NCI-H524 (cell line): ENCODE measurements at regions not wholly inside any gene's neighbourhood (a gene's known extent, or its start where the extent isn't known, plus 50 kb on each side); places are given as distances from the start of the nearest gene placed in this dataset.
"Not testable (repeated sequence)": the region's sequence is repeated elsewhere in the genome, so short reads cannot be mapped to it uniquely, and the experiment has no call there.

Experiments
- DNase-seq, 2 experiments: peaks; one replicate each; lab custom pipeline; 2025; lab: John Stamatoyannopoulos, UW

DNA sequence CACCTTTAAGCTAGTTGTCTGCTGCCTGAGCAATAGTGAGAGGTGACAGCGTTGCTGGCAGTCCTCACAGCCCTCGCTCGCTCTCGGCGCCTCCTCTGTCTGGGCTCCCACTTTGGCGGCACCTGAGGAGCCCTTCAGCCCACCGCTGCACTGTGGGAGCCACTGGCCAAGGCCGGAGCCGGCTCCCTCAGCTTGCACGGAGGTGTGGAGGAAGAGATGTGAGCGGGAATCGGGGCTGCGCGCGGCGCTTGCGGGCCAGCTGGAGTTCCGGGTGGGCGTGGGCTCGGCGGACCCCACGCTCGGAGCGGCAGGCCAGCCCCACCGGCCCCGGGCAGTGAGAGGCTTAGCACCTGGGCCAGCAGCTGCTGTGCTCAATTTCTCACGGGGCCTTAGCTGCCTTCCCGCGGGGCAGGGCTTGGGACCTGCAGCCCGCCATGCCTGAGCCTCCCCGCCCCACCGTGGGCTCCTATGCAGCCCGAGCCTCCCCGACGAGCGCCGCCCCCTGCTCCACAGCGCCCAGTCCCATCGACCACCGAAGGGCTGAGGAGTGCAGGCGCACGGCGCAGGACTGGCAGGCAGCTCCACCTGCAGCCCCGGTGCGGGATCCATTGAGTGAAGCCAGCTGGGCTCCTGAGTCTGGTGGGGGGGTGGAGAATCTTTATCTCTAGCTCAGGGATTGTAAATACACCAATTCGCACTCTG, 1424.5 kb downstream of the EFNA5 start:
- DNase-seq = not testable (repeated sequence)

DNA sequence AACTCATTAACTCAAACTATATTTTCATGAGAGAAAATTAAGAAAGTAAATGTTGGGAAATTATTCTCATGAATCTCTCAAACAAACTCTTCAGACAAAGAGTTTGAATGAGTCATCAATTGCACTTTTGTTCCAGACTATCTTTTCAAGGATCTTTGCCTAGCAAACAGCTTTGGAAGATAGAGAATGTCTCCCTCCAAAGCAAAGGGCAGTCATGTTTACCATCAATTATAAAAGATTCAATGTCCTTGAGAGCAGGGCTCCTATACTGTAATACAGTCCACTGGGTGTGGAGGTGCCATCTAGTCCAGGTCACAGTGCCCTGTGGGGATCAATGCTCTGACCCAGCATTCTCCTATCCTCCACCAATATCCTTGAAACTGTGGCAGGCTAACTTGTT, 1429.3 kb downstream of the EFNA5 start:
- no peak for DNase-seq

DNA sequence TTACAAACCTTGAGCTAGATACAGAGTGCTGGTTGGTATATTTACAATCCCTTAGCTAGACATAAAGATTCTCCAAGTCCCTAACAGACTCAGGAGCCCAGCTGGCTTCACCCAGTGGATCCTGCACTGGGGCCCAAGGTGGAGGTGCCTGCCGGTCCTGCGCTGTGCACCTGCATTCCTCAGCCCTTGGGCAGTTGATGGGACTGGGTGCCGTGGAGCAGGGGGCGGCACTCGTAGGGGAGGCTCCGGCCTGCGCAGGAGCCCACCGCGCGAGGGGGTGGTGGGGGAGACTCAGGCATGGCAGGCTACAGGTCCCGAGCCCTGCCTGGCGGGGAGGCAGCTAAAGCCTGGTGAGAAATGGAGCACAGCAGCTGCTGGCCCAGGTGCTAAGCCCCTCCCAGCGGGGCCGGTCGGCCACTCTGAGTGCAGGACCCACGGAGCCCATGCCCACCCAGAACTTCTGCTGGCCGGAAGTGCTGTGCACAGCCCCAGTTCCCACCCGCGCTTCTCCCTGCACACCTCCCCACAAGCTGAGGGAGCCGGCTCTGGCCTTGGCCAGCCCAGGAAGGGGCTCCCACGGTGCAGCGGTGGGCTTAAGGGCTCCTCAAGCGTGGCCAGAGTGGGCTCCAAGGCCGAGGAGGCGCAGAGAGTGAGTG, 1464.7 kb downstream of the EFNA5 start:
- no peak for DNase-seq

DNA sequence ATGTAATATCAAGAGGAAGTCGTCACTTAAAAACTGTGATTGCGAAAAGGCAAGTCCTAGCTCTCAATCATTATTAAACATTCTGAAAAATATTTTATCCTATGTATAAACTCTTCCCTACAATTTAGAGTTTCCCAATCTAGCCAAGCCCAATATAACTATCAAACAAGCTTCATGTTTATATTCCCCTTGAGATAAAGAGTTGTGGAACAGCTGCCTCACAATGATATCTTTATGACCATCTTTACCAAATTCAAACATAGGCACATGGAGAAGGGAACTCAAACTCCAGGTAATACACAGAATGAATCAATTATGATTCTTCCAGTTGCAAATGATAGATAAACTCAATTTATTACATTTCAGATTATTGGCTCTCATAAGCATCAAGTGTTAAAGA, 1468.7 kb downstream of the EFNA5 start:
- no peak for DNase-seq

DNA sequence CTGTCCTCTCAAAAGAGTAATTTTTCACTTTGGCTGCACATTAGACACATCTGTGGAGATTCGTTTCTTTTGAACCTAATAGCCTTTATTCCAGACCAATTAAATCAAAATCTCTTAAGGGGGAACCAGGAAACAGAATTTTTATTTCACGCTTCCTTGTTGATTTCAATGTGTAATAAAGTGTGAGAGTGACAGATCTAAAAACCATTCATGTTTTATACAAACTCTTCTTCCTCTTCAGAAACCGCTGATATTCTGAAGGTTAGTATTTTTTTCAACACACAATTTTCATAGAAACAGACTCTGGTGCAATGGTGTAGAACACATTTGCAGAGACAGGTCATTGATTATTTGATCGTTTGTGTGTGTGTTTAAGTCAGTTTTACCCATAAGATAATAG, 1469.8 kb downstream of the EFNA5 start:
- DNase-seq = no peak

DNA sequence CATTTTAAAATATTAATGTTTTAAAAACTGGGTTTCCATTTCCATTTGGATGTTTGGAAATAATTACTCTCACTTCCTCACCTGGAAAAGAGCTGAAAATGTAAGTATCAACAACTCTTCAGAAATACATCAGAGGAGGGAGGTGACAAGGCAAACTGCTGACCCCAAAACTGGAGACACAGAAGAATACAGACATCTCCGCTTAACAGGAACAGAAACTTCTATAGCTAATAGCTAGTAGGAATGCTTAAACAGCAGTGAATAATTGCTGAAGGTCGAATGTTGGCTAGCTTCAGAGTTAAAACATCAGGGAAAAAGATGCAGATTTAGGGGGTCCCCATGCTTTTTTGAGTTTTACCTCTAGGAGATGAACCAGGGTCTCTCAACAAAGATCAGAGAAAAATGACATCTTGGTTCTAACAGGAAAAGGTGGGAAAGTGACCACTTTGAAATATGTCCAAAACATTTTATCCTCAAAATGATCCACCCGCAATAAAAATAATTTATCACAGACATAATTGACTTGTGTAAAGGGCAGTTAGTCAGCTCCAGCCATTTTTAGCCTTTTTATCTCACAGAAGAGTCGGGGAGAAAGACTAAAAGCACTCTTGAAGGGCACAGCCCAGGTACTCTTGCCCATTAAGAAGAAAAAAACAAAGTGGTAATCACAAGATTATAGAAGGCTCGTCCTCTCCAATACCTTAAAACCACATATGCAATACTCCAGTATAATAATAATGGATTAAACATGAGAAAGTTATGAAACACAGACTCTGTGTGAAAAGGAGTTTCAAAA, 1474.9 kb downstream of the EFNA5 start:
- no peak for DNase-seq

DNA sequence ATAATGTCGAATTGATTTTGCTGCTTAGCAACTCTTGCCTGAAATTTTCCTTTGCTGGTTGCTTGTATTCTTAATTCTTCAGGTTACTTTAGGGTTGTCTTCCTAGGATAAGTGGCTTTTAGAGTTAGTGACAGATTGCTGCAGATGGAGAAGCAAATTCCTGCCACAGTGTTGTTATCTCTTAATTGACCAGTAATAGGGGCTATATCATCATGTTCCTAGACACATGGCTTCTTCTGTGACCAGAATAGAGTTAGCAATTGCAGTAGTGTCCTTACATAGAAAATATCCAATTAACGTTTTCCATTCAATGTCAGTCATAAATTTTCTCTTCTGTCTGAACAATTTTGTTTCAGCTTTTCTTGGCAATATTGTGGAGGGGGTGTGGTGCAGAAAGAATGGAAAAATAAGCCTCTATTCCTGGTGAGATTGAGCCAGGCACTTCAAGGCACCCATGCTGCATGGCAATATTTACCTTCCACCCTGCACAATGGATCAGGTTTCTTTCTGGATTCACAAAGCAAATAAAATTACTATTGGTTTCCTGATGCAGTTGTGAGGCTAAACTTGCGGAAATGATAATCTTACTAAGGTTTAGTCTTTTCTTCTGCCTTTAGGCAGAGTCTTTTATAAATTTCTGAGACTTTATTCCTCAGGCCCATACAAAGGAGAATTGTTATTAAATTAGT, 1481.5 kb downstream of the EFNA5 start:
- peak; percentile 9 to 80 for DNase-seq

DNA sequence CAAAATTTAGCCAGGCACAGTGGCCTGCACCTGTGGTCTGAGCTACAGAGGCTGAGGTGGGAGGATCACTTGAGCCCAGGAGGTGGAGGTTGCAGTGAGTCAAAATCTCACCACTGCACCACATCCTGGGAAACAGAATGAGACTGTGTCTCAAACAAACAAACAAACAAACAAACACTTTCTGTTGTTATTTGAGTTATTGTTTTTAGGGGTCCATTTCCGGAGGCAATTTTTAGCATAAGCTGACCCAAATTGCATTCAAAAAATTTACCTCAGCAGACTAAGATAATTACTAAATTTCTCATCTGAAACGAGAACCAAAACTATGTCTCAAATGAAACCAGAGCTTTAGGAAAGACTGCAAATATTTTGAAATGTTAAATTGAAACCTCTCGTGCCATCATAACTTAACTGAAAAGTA, 1485.1 kb downstream of the EFNA5 start:
- DNase-seq = no peak

DNA sequence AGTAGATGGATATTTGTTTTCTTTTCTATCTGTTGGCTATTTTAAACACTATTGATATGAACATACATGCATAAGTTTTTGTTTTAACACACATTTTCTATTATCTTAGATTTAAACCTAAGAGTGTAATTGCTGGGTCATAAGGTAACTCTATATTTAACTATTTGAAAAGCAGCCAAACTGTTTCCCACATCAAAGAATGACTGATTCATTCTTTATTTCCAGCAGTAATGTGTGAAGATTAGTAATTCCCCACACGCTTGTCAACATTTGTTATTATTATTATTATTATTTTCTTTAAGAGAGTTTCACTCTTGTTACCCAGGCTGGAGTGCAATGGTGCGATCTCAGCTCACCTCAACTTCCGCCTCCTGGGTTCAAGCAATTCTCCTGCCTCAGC, 1495.8 kb downstream of the EFNA5 start:
- no peak for DNase-seq

DNA sequence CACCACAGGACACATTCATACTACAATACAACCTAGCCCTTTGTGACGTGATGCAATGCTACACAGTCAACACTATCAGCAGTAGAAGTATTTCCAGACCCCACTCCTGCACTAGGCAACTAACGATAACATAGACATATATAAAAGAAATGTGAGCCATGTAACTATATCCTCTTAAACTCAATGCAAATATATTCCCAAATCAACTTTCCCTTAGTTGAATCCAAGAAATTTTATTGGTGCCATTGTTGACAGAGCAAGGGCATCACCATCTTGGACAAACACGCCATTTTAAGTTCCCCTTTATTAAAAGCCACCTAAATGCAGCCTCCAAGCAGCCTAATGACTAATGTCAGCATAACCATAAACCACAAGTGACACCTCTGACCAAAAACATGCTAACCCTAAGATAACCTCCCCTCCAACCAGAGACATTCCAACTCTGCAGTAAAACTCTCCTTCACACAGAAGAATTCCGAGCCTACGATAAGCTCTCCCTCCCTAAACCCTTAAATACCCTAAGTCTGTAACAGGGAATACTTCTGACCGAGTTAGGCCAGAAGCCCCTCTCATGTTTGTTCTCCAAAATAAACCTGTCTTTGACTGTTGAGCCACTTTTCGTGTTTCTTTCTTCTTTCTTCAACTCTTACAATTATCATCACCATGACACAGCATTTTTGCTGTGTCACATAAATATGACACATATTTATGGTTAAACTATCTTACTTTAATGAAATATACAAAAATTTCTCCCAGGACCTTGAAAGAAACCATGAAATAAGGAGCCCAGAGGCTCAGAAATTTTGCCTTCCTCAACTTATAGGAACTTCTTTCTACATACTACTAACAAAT, 1497.8 kb downstream of the EFNA5 start:
- no peak for DNase-seq

DNA sequence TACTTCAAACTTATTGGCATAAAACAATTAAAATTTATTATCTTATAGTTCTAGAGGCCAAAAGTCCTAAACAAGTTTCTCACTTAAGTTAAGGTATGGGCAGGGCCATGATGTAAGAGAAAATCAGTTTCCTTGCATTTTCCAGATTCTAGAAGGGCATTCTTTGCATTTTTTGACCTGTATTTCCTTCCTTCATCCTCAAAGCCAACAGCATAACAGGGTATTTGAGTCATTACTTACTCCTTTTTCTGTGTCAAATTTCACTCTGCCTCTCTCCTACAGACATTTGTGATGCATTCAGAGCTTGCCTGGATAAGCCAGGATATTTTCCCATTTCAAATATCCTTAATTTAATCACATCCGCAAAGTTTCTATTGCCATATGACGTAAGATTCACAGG, 1499.0 kb downstream of the EFNA5 start:
- no peak for DNase-seq

DNA sequence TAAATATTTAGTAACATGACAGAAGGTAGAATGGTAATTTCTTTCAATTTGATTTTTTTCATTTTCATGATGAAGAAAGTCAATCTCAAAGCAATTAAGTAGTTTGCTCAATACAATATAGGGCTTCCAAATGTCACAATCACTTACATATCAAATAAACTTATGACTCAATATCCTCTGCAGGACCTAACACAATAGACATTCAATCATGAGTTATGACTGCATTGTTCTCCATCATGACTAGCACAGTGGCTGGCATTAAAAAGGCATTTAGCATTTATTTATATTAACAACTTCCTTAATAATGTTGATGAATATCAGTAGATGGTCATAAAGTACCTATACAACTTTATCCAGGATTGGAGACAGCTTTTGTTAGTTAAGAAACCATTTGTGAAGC, 1499.6 kb downstream of the EFNA5 start:
- DNase-seq = no peak

DNA sequence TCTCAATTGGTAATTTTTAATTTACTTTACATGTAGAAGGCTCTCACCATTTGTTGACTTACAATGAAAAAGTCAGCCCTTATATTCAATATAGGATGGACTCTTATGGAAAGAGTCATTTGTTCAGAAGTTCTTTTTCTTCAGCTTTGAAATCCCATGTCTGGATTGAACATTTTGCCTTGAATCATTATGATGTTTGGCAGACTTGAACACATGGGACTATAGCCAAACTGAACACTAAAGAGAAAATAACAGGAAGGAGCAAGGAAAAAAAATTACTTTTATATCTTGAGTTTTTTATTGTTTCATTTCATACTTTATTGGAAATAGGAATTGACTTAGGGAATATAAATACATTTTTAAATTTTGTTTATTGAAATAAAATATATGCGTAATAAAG, 1503.0 kb downstream of the EFNA5 start:
- no peak for DNase-seq

DNA sequence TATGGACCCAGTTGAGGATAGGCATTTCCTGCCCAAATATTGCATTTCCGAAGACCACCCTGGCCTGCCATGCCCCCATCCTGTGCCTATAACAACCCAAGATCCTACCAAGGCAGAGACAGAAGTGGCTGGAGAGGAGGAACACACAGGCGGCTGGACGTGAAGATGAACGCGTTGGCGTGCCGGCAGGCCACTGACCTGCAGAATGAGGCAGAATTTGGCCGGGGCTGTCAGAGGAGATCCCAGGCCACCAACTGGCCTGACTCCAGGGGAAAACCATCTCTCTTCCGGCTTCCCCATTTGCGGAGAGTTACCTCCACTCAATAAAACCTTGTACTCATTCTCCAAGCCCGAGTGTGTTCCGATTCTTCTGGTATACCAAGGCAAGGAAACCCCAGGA, 1507.5 kb downstream of the EFNA5 start:
- no peak for DNase-seq

DNA sequence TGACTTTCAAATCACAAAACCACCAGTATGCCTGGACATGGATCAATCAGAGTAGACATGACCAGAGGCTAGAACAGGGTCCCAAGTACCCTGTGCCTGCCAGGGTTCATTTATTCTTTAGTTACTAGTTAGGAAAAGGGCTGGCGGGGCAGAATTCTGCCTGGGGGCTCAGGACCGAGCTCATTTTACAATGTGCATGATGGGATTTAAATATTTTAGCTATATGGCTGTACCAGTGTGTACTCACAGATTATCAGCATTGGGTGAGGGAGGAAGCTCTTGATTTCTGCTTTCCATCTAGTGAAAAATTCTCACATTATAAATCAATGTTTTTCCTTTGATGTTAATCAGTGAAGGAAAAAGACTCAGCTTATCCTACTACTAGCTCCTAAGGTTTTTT, 1511.1 kb downstream of the EFNA5 start:
- no peak for DNase-seq

DNA sequence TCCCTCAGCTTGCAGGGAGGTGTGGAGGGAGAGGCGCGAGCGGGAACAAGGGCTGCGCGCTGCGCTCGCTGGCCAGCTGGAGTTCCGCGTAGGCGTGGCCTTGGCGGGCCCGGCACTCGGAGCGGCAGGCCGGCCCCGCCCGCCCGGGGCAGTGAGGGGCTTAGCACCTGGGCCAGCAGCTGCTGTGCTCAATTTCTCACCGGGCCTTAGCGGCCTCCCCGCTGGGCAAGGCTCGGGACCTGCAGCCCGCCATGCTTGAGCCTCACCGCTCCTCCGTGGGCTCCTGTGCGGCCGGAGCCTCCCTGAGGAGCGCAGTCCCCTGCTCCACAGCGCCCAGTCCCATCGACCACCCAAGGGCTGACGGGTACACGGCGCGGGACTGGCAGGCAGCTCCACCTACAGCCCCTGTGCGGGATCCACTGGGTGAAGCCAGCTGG, 1516.4 kb downstream of the EFNA5 start:
- DNase-seq = no peak

DNA sequence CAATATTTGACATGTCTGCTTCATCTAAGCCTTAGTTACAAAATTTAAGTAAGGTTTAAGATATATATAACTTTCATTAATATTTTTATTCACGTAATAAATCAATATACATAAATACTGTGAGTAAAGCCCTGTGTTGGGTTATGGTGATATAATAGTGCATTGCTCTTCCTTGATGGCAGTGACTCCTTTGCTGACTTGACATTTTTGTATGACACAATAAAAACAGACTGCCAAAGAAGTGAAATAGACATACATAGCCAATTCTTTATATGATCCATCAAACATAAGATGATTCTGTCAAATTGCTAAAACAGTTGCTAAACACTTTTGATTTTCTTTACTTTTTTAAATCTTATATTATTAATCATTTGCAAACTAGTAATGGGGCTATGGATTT, 1518.2 kb downstream of the EFNA5 start:
- no peak for DNase-seq

DNA sequence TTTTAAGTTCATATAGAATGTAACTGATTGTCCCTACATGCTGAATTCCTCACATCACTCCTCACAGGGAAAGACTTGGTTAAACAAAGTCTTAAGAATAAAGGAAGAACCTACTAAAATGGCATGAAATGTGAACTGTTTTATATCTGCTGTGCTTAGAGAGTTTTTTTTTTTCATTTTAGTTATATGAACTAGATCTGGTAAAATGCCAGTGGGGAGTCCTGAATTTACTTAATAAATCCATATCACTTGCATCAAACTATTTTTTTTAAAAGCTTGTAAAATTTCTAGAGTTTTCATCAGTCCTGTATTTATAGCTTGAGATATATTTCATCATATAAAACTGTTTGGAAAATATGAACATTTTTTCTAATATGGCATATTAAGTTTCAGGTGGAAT, 1528.6 kb downstream of the EFNA5 start:
- no peak for DNase-seq

DNA sequence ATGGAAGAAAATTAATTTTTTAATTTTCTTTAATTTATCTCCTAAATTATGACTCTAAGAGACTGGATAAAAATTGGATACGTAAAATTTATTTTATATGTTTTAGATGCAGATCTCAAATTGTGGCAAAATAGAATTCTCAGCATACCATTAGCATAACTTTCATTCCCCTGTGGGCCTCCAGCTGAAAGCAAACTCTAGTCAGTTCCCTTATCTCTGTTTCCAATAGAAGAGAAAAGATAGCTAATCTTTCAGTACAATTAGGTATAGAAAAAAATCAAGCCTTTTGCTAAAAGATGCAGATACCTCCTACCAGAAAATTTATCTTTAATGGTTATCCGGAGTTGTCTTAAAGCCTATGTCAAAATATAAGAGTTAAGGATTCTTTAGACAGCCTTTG, 1530.6 kb downstream of the EFNA5 start:
- DNase-seq = no peak

DNA sequence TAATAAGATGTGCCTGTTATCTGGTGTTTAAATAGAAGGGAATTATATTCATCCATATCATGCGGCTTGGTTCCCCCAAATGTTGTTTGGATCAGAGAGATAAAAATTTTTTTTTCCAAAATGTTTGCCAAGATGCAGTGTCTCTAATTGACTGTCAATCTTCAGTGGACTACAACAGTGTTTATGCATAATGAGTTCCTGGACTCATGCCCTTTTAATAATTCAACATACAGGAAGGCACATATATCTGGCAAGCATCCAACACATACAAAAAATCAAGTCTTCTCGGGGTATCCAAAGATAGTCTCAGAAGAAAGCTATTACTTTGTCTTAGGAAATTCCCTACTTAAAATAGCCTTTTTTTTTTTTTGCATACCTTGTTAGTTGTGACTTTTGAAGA, 1534.7 kb downstream of the EFNA5 start:
- DNase-seq = no peak

DNA sequence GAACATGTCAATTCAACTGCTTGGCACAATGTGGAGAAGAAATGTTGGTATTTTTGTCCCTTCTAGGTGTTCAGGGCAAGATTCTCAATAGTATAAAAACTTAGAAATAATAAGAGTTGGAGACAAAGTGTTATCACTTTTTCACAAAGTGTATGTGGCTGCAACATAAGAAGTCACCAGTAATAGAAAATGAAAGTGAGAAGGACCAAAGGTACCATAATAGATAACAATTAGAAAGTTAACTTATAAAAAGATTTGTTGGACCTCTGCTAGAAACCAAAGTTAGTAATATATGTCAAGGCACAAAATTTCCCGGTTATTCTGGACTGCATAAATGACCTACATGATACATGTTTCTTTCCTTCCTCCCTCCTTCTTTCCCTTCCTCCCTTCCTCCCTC, 1535.3 kb downstream of the EFNA5 start:
- DNase-seq = no peak

DNA sequence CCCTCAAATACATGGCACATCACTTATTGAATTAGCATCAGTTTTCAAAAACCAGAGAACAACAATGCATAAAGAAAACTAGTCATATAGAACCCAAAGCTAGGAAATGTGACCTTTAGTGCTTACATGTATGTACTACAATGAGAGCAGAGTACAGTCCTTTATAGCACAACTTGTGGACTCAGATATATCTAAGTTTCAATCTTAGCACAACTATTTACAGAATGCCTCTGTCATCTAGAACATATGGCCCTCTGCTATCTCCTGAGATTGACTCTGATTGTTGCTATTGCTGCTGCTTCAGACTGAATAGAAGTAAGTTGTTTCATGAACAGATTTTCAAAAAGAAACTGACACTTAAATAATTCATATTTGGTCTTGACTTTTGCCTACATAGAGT, 1536.2 kb downstream of the EFNA5 start:
- no peak for DNase-seq
